ENCODE measurements at regions not wholly inside any gene's neighbourhood (a gene's known extent, or its start where the extent isn't known, plus 50 kb on each side); places are given as distances from the start of the nearest gene placed in this dataset.

DNA sequence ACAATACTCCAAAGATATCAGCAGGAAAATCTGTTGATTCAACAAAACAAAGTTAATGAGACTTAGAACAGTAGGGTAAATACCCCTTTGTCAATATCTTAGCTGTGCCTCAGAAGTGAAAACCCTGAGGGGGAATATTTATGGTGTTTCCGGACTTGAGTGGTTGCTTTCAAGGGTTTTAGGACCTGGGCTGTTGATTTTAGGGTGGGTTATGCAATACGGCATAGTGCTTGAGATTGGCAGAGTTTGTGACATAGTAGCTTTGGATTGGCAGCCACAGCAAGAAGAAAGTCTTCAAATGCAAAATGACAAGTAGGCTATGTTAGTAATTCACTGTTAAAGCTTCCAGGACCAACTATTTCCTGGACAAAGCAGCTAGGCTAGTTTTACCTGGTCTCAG is 826.3 kb upstream of the CDH2 start (continued):
- TF ChIP-seq CHD1 (IDR thresholded peaks at IDR 0.05; ENCODE audit: low read depth, low read length): no peak
- TF ChIP-seq SP4 (IDR thresholded peaks at IDR 0.05; ENCODE audit: low read length): no peak
- TF ChIP-seq RFX5 (IDR thresholded peaks at IDR 0.05; ENCODE audit: borderline replicate concordance, low read depth, low read length): no peak
- no peak for TF ChIP-seq TEAD4 (IDR thresholded peaks at IDR 0.05; ENCODE audit: low read depth, low read length)
- TF ChIP-seq, protein P1, sequence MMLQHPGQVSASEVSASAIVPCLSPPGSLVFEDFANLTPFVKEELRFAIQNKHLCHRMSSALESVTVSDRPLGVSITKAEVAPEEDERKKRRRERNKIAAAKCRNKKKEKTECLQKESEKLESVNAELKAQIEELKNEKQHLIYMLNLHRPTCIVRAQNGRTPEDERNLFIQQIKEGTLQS (IDR thresholded peaks at IDR 0.05; ENCODE audit: insufficient read depth, low read depth, low read length): no peak
- no peak for TF ChIP-seq NRF1 (IDR thresholded peaks at IDR 0.05; ENCODE audit: low read depth, low read length)
- no peak for TF ChIP-seq CTBP2 (IDR thresholded peaks at IDR 0.05; ENCODE audit: borderline replicate concordance, insufficient read depth, insufficient read length, low read length)
